ENCODE measurements at regions not wholly inside any gene's neighbourhood (a gene's known extent, or its start where the extent isn't known, plus 50 kb on each side); places are given as distances from the start of the nearest gene placed in this dataset.
"Not testable (repeated sequence)": the region's sequence is repeated elsewhere in the genome, so short reads cannot be mapped to it uniquely, and the experiment has no call there.

DNA sequence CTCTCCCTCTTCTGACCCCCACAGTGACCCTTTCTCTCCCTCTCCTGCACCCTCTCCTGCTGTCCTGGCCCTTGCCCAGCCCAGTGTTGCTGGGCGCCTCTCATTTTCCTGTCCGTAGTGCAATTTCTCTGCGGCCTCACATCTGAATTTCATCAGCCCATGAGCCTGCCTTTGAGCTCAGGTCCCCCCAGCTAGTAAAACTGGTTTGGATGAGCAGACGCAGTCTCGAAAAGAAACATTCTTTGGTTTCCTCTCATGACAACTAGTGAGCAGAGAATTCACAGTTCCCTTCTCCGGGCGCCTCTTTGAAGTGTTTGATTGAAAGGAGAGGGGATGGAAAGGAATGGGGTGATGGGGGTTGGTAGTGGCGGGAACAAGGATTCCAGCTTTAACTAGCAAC is 126.0 kb upstream of the CADM1 start:
- no peak for DNase-seq (ENCODE audit: low read depth)

DNA sequence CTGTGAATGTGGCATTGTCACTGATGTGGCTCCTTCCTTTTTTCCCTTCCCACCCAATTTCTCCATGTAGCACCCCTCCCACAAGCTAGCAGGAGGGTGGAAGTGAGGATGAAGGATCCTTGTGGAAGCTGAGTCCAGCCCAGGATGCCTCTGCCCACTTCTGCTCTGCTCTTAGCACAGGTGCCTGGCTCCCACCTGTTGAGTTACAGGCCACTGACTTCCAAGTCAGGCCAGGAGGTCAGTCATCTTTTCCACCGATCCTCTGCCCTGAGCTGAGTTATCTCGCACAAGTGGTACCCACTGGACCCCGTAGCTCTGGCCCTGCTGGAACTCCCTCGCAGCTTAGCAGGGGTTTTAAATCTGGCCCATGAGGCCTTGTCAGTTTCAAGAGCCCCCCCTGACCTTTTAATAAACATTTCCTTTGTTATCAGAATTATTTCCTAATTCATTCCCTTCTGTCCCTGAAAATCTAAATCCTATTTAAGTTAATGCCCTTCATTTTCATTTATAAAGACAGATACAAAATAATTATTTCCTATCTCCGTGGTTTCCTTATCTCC is 125.3 kb upstream of the CADM1 start:
- no peak for DNase-seq (ENCODE audit: low read depth)

DNA sequence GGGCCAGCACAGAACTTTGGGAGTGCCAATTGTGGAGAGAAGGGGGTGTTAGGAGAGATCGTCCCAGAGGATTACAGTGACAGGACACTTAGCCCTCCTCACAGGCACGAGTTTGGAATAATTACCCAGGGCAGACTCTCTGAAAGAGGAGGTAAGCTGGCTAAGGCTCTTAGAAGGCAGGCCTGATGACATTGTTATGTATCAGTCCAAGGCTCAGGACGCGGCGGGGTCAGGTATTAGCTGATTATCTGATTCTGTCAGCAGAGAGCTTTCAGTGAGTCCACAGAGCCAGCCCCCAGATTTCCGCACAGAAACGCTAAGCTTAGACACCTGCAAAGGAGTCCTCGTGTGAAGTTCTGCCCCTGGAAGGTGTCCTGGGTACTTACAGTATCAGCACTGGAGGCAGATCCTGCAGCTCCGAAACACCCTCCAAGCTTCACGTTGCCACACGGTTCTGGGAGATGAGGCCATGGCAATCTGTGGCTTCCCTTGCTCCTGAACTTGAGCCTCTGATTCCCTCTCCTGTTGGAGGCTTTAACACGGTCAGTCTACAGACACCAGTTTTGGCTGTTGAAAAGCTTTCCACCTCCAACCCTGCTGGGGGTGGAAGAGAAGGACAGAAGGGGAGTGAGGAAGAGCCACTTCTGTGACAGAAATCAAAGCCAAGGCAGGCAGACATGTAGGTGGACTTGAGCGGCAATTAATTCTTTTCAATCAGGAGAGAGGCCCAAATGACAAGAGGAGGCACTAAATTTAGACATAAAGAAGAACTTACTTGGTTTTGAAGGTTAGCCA is 123.6 kb upstream of the CADM1 start:
- DNase-seq (ENCODE audit: low read depth), result no peak

DNA sequence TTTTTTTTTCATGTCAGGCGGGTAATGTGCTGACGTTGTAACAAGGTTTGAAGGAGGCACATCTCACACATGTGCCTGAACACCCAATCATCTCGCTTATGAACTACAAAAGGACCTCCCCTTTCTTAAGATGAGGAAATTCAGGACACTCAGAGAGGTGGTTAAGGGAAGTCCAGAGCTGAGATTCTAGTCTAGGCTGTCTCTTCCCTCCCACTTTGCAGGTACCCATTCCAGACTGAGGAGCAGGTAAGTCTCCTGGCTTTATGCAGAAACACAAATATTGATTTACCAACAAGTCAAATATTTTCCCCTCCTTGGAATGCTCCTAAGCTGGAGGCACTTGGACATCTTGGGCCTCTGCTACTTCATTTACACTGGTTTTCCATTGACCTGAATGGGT is 122.9 kb upstream of the CADM1 start:
- DNase-seq (ENCODE audit: low read depth), result no peak

DNA sequence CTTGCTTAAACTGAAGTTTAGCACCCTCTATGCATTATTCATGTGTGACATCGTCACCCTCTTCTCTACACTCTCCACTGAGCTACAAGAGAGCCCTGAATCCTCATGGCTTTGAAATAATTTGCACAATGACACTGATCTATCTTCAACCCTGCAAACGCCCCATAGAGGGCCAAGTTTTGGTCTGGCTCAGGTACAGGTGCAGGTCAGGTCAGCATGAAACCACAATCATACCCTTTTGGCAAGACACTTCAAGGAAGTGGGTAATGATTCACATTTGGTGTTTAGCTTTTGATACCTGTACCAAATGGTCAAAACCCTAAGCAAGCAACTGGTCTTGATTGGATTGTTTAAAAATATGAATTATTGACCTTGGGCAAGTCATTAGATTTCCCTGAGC is 122.2 kb upstream of the CADM1 start:
- DNase-seq (ENCODE audit: low read depth), result no peak

DNA sequence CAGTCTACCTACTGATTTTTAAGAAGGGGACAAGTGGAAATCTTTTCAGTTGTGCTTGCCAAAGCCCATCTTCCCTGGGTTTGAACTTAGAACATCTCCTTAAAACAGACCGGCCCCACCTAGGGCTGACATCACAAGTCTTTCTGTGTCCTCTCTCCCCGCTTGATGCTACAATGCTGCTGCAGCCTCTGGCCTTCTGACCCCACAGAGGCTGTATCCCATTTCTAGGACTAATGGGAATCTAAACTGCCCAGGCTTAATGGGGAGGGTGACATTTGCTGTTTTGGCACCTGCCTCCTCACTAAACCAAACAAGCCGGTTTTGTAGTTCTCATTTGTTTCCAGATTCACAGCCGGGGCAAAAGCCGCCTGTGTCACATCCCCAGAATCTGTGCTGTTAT is 121.3 kb upstream of the CADM1 start:
- no peak for DNase-seq (ENCODE audit: low read depth)

DNA sequence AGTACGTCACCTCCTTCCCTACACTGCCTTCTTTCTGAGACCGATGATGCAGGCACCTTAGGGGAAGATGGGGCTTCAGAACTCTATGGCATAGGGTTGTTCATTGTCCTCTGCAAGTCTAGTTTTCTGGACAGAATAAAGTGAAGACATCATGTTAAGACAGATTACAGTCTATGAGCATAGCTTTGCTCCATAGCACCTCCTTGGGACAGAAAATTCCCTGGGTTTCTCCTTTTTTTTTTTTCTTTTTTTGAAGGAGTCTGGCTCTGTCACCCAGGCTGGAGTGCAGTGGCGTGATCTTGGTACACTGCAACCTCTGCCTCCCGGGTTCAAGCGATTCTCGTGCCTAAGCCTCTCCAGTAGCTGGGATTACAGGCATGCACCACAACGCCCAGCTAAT is 119.8 kb upstream of the CADM1 start:
- no peak for DNase-seq (ENCODE audit: low read depth)

DNA sequence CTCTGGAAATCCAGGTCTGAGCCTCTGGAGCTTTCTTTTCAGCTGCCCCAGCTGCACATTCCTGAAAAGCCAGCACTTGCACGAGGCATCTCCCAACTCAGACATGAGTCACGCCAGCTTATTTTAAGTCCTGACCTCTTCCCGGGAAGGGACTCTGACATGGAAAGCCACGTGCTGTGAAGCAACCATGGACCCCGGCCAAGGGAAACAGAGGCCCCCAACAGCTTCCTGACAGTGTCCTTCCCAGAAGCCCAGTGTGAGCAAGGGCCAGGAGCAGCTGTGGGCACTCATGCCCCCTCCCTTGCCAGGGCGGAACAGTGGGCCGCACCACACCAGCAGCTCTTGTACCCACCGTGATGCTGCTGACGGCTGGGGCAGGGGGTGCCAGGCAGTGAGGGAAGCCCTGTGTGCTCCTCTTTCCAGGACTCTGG is 118.8 kb upstream of the CADM1 start:
- no peak for DNase-seq (ENCODE audit: low read depth)

DNA sequence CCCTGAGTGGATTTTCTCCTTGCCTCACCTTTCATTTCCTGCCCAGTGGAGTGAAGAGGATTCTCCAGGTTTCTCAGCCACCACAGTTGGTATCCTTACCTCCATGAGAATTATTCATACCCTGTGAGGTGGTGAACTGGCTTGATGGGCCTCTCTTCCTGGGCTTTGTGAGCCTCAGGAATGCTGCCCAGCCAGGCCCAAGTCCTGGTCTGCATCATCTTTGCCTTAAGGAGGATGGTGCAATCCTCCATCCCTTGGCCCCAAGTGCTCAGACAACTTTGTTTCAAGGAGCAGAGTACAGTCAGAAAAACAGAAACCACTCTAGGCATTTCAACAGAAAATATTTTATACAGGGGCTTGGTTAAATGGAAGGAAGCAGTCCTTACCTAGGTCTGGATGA is 114.2 kb upstream of the CADM1 start:
- DNase-seq (ENCODE audit: low read depth), result no peak

DNA sequence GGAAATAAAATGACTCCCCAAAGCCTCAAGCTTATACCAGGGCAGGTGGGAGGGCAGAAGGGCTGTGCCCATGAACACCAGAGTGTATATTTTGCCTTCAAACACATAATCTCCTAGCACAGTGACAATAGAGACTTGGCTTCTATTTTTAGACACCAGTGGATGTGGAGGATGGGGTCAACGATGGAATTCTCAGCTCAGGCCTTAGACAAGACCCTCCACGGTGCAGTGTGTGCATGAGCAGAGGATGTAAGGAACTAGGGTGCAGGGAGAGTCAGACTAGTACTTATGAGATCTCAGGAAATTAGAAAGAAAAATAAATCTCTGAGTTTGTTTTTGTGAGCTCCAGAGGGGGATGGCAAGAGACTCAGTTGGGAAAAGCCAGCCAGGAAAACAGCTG is 113.6 kb upstream of the CADM1 start:
- DNase-seq (ENCODE audit: low read depth), result no peak

DNA sequence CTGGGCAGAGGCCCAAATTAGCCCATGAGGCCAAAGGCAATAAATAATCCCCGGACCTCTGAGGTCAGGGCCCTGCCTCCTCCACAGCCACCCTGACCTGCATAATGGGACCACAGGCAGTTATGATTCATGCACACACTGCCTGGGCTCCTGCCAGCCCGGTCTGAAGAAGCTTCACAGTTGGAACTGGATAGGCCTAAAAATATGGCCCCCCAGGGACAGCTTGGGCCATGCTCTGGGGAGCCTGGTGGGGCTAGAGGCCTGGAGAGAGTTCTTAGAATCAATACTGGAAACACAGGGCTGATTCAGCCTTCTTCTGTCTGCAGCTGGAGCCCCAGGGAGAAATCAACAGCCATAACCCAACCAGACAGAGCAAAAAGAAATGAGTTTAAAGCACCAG is 112.8 kb upstream of the CADM1 start:
- no peak for DNase-seq (ENCODE audit: low read depth)

DNA sequence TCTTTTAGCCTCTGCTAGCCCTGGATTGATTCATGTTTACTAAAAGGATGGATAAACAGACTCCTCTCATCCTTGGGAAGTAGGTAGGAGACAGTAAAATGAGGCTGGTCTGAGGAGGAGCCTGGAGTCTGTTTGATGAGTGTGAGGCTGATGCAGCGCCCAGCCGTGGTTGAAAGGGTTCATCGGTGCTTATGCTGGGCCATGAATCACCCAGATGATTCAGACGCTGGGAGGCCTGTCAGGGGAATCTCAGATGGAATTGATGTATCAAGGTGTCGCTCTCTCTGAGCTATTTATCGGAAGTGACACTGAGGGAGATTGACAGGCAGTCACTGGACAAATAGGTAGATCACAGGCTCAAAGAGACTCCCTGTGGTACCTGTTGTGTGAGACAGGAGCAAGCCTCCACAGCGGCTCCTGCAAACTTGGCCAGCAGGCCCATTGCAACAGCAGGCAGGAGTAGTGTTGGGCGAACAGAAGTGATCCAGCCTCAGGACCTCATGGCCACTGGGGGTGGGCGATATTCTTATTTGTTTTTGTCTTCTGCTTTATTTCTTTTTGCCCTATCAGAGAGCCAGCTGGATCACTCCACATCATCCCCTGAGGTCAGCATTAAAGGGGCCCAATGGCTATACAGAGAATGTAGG is 109.9 kb upstream of the CADM1 start:
- no peak for DNase-seq (ENCODE audit: low read depth)

DNA sequence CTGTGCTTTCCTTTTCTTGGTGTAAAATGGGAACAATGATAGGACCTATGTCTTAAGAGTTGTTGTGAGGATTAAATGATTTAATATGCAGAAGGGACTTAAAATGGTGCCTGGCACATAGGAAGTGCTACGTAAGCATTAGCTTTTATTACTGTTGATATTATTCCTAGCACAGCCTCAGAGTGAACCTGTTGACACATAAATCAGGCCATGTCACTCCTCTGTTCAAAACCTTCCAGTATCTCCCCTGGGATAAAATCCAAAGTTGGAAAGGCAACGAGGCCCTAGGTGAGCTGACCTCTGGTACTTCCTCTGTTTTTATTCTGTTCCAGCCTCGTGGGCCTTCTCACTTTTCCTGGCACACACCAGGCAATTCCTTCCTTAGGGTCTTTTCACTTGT is 108.8 kb upstream of the CADM1 start:
- DNase-seq (ENCODE audit: low read depth), result no peak

DNA sequence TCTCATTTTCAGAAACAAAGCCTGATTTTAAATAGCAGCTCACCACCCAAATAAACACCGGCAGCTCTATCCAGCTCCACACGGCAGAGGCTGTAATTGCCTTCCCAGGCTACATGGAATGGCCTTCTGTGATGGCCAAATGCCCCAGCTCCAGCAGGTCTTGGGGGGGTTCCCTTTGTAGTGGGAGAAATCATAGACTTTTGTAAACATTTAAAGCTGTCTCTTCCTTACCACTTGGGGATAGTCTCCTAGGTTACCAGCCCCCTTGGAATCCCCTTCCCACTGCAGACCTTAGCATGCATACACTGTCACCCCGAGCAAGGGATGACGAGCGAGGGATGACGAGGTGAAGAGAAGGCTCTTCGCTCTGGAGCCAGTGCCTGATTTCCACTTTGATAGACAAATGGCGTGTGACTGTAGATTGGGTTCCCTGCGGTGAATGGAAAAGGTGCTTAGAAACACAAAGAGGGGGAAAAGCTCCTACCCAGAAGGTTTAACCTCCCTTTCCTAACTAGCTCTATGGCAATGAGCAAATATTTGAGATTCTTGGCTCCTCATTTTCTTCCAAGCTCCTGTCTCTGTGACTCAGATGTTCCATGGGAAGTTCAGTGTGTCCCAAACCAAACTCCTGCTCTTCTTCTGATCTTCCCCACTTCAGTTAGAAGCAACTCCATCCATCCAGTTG is 108.0 kb upstream of the CADM1 start:
- DNase-seq (ENCODE audit: low read depth), result no peak

DNA sequence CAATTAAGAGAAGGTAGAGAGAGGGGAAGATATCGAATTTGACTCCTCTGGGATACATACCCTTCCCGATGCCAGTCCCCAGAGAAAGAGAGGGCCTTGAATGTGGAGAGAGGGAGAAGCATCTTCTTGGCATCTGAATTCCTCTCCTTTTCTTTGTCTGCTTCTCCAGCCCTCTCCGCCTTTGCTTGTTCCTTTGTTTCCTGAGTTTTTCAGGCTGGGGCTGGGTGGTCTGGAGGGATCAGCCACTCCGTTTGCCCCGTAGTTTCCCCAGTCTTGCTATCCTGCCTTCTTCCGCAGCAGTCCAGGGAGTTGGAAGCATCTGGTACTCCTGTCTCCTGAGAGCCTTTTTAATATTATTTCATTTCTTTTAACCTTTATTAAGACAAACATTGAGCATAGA is 107.1 kb upstream of the CADM1 start:
- no peak for DNase-seq (ENCODE audit: low read depth)

DNA sequence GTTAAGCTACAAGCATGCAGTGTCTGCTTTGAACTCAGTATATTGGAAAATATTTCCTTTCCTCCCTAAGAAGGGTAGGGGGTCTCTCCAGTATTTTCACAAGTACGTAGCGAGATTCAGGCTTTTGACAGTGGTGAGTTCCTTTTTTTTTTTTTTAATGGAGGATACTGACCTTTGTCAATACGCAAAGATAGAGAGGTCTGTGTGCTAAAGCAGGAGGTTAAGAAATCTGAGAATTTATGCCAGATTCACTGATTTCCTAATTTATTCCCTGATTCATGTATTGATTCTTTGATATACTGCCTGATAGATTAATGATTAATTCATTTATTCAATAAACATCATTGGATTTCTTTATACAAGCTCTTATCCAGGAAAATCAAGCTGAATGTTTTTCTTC is 106.7 kb upstream of the CADM1 start:
- DNase-seq (ENCODE audit: low read depth), result no peak

DNA sequence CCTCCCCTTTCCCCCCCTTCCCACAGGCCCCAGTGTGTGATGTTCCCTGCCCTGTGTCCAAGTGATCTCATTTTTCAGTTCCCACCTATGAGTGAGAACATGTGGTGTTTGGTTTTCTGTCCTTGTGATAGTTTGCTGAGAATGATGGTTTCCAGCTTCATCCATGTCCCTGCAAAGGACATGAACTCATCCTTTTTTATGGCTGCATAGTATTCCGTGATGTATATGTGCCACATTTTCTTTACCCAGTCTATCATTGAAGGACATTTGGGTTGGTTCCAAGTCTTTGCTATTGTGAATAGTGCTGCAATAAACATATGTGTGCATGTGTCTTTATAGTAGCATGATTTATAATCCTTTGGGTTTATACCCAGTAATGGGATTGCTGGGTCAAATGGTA is 106.0 kb upstream of the CADM1 start:
- not testable (repeated sequence) for DNase-seq (ENCODE audit: low read depth)

DNA sequence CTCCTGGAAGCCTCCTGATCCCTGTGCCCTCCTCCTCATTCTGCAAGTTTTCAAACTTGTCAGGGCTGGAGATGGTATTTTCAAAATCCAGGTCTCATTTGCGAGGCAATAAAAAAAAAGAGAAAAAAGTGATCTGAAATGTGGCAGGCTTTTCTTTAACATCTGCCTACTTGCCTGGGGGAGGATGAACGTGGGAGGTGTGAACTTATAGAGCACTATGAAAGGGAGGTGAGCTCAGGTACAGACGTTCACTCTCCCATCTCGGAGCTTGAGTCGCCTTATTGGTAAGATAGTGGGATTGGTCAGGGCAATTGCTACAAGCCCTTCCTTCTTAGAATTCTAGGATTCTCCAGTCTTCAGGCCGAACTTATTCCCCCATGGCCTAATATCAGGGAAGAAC is 104.8 kb upstream of the CADM1 start:
- DNase-seq (ENCODE audit: low read depth), result no peak

DNA sequence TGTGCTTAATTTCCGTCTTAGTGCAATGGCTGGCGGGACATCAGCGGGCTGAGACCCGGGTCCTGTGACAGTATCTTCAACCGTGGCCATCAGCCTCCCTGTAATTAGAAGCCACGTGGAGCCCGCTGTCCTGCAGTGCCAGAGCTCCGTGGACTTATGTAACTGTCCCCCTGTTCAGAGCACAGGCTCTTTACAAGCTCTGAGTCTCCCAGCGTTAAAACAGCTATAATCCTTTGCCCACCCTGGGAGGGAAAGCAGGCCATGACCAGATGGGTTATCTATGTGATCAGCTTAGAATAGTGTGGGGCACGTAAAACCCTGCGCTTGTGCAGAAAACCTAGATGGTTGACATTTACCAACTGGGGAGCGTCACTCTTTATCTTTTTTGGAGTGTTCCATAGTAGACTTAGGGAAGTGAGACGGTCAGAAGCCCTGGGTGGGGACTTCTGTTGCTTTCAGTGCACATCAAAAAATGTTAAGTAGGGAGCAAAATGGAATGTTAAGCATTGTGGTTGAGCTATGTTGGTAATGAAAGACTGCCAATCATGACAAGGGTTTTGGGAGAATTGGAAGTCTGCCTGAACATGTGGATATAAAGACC is 103.5 kb upstream of the CADM1 start:
- no peak for DNase-seq (ENCODE audit: low read depth)

DNA sequence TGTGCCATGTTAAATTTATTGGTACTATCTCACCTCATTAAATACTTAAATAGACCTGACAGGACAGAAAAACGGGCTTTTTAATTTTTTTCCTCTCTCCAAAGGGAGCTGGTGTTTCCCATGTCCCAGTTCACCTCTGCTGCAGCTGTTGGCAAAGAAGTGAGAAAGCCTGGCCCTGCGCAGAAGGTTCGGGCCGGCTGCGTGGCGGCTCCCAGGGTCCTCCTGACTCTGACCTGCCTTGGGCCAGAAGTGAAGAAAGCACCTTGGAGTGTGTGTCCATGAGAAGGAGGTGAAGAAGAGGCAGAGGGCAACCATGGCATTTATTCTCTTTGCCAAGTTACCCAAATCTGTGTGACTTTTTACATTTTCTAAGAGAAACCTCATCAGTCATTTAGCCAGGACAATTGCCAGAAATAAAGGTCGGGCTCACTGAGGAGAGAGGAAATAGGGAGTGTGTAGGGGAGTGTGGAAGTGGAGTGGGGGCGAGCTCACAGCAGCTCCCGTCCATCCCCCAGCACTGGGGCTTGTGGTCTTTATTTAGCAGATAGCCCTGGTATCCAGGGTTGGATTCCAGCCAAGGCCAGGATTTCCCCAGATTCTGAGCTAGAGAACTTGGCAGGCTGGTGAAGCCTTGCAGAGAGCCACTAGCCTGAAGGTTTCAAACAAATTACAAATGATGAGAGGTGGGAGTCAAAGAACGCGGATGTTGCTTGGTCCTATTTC is 102.4 kb upstream of the CADM1 start:
- no peak for DNase-seq (ENCODE audit: low read depth)

DNA sequence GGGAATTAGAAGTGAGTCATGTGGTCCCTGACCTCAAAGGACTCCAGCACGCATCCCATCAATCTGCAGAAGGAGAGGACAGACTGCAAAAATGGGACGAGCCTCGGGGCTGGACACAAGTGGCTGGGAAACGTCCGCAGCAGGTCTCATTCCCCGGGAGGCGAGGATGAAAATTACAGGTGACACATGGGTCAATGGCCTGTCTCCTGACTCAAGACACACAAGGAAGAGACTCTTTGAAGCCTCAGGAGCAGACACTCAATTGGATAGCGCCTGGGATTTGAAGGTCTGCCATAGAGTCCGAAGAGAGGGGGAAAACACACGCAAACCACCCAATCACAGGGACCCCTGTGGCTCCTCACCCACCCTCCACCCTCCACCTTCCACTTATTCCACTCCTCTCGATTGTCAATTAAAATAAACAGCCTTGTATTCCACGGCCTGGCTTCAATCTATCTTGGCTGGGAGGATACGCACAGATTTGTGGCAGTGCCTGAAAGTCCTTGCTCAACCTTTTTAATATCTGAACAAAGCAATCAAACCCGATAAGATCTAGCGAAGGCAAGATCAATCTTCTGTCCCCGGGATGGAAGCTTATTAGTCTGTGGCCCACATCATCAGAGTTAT is 101.8 kb upstream of the CADM1 start:
- DNase-seq (ENCODE audit: low read depth), result no peak
